ENCODE measurements at regions not wholly inside any gene's neighbourhood (a gene's known extent, or its start where the extent isn't known, plus 50 kb on each side); places are given as distances from the start of the nearest gene placed in this dataset.

DNA sequence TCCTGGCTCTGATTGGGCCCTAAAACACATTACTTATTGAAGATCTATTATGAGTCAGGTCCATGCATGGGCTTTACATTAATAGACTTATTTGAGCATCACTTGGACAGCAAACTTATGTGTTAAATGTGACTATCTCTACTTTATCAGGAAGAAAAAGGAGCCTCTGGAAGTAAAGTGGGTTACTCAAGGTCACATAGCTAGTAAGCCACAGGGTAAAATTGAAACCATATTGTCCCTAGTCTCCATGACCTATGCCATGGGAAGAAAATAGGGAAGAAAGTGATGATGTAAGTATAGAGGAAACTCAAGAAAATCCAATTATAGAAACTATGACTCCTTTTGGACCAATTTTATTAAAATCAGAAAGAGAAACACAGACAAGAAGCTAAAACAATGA, 555.3 kb downstream of the NUF2 start:
- no peak for DNase-seq (ENCODE audit: low spot score)

- DNase-seq (ENCODE audit: low spot score): no peak
These were observed 563.8 kb downstream of the NUF2 start for GRCh38 chr1:163885510-163885909.

DNA sequence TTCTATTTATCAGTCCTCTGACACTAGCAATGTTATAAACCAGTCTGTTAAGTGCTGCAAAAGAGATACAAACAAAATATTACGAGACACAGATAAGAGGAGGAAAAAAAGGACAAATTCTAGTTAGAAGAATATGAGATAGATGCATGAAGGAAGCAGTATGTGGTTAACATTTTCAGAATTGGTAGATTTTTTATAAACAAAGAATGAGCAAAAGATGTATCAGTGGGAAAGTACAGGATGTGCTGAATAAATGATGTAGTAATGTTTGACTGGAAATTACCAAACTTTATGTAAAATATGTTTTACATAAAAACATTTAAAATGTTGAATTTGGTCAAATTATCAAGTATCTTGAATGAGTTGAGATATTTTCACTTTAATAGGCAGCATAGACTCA, 574.2 kb downstream of the NUF2 start:
- no peak for DNase-seq (ENCODE audit: low spot score)

DNA sequence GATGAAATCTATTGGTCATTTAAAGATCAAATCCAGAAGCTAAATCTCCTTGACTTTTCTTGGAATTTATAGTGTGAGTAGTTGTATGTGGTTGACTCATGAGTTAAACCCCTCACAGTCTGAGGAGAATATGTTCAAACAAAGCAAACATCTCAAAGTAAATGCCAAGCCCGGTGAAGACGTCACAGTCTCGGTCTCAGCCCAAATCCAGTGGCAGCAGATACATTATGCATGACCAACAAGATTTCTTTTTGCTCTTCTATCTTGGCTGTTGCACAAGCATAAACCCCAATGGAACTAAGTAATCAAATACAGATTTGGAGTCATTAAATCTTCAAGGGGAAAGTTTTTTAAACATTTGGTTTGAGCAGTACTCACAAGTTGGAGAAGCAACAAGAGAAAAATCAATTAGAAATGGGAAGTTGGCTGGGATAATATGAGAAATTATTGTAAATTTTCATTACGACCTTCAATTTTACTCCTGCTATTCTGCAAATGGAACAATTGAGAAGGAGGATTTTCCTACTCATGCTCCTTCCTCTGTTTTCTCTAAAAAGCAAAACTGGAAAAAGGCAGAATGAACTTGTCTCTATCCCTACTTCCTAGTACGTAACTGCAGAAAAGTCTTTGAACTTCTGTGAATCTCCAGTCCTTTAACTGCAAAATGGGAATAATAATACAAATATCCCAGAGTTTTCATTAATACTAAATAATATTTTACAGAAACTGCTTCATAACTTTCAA, 575.8 kb downstream of the NUF2 start:
- no peak for DNase-seq (ENCODE audit: low spot score)

- DNase-seq (ENCODE audit: low spot score): no peak
These were observed 584.5 kb downstream of the NUF2 start for GRCh38 chr1:163906283-163906682.

DNA sequence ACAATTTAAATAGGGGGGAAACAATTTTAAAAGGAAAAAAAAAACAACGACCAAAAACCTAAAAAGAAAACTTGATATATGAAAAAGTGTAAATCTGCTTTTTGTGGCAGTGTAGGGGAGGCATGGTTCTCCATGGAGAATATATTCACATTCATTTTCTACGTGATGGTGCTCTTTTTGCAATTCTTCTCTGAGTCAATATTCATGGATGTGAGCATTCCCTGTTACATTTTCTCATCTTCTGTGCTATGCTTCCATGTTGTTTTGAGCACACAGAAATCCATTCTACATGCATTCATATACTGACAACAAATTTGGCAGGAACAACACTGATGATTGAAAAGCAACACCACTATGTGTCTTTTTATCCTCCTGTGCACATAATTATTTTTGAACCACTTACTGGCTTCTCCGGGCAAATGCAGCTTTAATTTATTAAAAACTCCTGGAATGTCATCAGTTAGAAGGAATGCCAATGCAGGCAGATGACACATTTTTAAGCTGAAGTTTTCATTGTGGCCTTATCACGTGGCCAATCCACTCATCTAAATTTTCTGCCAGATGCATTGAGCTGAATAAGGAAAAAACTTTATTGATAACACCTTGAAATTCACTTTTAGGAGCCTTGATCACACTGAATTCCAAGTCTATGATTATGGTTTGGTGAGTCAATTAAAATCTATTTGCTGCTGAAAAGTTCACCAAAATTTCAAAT, 590.6 kb downstream of the NUF2 start:
- no peak for DNase-seq (ENCODE audit: low spot score)

GRCh38 chr1:163914785-163915413, 593.1 kb downstream of the NUF2 start:
- no peak for DNase-seq (ENCODE audit: low spot score)

DNA sequence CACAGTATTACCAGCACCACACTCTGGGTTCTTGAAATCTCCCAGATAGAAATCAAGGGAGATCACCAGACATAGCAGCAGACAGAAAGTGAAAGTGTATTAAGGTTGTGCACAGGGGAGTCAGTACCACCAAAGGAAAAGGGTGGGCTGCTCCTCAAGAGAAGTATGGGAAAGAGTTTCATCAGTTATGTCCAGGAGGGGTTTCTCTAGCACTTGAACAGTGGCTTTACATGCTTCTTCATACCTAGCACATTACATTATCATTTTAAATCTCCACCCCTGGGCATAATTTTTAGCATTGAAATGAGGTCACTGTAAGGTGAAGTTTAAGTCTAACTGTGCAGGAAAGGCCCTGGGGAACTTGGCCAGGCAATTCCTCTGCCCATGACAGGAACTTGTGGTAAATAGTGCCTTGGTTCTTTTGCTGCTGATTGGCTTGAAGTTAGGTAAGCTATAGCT, 601.0 kb downstream of the NUF2 start:
- DNase-seq (ENCODE audit: low spot score): no peak

DNA sequence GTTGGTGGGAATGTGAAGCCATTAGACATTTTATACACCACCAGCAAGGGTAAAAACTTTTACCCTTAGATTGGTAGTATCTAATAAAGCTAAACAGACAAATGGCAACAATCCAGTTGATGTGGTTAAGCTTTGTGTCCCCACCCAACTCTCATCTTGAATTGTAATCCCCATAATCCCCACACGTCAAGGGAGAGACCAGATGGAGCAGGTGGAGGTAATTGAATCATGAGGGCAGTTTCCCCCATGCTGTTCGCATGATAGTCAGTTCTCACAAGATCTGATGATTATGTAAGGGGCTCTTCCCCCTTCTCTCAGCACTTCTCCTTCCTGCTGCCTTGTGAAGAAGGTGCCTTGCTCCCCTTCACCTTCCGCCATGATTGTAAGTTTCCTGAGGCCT, 602.3 kb downstream of the NUF2 start:
- no peak for DNase-seq (ENCODE audit: low spot score)

DNA sequence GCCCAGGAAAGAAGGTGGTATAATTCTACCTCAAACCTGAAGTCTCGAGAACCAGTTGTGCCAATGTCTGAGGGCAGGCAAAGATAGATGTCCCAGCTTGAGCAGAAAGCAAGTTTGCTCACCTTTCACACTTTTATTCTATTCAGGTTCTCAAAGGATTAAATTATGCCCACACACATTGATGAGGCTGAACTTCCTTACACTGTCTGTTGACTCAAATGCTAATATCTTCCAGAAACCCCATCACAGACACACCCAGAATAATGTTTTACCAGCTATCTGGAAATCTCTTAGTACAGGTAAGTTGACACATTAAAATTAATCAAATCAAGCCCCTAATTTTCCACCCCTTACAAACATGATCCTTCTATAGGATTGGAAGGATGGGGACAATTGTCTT, 605.7 kb downstream of the NUF2 start:
- DNase-seq (ENCODE audit: low spot score): no peak

- no peak for DNase-seq (ENCODE audit: low spot score)
These were observed 606.3 kb downstream of the NUF2 start for GRCh38 chr1:163928069-163928468.

GRCh38 chr1:163928651-163929050, 606.9 kb downstream of the NUF2 start:
- no peak for DNase-seq (ENCODE audit: low spot score)

GRCh38 chr1:163932901-163933300, 611.1 kb downstream of the NUF2 start:
- DNase-seq (ENCODE audit: low spot score): no peak

- no peak for DNase-seq (ENCODE audit: low spot score)
These were observed 611.7 kb downstream of the NUF2 start for GRCh38 chr1:163933437-163933836.

DNA sequence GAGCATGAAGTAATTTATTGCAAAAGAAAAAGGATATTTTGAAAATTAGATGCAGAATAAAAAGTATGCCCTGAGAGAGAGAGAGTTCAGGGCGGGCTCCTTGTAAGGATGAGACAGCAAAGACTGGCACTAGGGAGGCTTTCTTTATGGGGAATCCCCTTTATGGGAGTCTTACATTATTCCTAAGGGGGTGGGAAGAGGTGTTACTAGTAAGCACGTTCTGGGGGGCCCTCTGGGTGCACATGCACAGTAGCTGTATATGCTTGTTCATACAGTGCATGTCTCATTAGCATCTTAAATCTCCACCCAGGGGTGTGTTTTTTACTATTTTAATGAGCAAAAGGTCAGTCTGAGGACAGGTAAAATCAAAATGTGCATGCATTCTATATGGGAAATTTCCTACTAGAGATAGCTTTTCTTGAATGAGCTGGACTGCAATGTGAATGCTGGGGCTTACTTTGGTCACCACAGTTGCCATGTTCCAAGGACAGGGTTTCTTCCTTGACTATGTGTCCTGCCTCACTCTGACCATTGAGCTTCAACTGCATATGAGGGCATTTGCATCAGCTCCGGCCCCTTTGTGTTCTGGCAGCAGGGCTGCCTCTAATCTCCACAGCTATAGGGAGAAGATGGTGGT, 614.1 kb downstream of the NUF2 start:
- no peak for DNase-seq (ENCODE audit: low spot score)

DNA sequence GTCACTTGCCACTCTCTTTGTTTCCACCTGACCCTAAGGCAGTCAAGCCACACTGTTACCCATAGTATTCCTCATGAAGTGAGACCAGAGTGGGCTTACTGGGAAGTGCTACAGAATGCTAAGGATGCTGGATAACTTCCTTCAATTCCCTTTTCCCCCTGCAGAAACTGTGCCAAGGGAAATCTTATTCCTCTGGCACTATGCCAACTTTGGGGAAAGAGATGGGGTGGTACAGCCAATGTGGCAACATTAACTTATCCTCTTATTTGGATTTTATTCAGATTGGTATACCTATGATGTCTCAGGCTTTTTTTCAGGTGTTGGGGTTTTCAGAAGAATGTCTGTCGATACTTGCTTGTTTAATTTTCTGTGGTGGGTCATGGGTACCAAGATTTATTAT, 599.4 kb upstream of the PBX1 start:
- DNase-seq (ENCODE audit: low spot score): no peak

DNA sequence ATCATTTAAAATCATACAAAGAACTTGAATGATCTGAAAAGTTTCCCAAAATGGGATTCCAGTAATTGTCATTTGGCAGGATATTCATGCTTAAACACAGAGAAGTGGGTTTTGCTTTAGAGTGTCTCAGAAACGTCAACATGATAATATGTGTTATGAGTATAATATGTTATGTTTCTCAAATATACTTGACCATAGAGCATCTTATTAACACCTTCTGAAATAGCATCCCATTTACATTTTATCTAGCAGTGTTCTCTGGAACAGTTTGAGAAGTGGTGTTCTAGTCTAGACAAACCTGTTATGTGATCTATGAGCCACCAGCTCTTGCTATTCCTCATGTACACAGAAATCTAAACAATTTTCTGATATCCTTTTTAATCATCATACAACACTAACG, 588.8 kb upstream of the PBX1 start:
- DNase-seq (ENCODE audit: low spot score): no peak

DNA sequence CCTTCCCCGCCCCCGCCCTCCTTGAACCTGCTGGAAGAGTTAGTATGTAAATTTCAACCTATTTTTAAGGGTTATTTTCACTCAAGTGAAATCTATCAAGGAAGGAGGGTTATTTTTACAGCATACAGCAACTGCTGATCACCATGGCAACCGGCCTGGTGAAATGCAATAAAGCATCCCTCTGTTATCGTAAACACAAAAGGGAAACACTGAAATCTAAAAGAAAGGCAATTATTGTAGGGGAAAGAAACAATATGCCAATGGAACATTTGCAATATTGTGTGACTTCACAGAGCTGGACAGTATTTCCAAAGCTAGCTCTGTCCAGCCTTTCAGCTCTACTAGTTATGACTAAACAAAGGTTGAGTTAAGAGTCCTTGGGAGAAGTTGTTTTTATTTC, 588.3 kb upstream of the PBX1 start:
- DNase-seq (ENCODE audit: low spot score): no peak

GRCh38 chr1:163973586-163973985, 585.4 kb upstream of the PBX1 start:
- DNase-seq (ENCODE audit: low spot score): no peak

DNA sequence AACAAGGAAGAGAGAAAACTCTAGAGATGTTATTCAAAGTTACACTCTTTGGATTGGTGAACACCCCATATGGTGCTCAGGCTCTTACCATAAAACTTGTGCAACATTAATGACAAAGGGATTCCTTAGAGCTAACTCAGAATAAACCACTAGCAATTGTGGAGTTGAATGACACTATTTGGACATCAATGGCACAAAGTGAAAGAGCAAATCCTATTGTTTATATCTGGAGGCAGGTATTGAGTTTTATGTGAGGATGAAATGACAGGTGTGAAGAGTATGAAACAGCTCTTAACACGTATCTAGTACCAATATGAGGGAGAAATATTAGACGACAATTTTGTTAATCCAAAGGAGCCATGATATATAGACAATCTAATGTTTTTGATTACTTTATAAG, 584.9 kb upstream of the PBX1 start:
- DNase-seq (ENCODE audit: low spot score): no peak

DNA sequence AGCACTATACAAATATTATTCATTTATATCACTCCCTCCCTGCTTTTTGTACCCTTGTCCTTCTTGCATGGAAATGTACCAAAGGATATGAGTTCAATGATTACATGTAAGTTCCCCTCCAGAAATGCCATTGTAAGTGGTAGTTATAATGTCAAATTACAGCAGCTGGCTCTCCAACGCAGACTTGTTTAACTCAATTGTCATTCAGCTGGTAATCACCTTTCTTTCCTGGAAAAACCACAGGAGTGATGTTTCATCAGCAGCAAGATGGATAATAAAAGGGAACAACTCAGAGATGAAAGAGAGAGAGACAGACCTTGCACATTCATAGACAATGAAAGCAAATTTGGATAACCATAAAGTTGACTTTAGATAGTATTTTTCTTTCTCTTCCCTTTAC, 578.6 kb upstream of the PBX1 start:
- DNase-seq (ENCODE audit: low spot score): no peak

- no peak for DNase-seq (ENCODE audit: low spot score)
These were observed 577.4 kb upstream of the PBX1 start for GRCh38 chr1:163981500-163982030.
